Mucosa of gallbladder (tissue), 1 donor: ENCODE measurements at regions not wholly inside any gene's neighbourhood (a gene's known extent, or its start where the extent isn't known, plus 50 kb on each side); places are given as distances from the start of the nearest gene placed in this dataset.

Source experiments
- DNase-seq: peaks from one replicate; pipeline ENCODE4 v3.0.0-alpha.2; 2020; ENCODE audit warnings: low spot score
- donor health status: DM: no; HTN: no; CAD: no.

DNA sequence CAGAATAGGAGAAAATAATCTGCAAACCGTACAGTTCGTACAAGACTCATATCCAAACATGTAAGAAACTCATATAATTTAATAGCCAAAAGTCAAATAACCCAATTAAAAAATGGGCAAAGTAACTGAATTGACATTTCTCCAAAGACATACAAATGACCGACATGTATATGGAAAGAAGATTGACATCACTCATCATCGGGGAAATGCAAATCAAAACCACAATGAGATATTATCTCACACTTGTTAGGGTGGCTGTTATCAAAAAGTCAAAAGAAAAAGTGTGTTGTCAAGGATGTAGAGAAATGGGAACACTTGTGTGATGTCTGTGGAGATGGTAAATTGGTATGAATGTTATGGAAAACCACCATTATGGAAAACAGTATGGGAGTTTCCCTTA lies 70.5 kb upstream of the STXBP5 start:
- DNase-seq: no peak

DNA sequence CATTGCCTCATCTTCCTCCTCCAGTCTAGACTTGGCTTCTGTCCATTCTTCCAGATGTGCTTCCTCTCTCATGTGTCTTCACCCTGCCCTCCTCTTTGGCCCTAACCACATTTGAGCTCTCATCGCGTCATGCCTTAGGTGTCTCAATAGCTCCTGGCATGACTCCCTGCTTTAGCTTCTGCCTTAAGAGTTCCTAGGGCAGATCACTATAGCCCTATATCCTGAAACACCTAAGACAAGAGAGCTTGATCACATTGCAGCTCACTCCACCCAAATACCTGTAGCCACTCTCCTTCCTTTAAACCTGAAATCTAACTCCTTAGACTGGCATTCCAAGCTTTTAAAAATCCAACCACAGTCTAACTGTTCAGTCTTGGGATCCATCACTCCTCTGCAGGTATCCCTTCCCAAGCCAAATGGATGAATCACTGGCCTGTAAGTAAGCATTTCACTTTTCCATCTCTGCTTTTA lies 69.0 kb upstream of the STXBP5 start:
- no peak for DNase-seq

DNA sequence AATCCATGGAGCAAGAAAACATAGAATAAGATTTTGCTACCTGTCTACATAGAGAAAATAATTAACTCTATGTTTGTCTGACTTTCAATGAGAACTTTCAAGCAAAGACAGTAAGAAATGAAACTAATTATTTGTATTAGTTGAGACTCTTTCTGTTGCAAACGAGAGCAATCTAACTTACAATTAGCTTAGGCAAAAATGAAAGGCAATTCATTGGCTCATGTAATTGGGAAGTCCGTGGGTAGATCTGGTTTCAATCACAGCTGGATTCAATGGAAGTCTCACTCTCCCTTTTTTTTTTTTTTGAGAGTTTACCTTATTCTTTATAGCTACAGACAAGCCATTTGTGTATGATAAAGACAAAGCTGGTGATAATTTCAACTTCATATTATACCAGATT lies 68.2 kb upstream of the STXBP5 start:
- DNase-seq: no peak

DNA sequence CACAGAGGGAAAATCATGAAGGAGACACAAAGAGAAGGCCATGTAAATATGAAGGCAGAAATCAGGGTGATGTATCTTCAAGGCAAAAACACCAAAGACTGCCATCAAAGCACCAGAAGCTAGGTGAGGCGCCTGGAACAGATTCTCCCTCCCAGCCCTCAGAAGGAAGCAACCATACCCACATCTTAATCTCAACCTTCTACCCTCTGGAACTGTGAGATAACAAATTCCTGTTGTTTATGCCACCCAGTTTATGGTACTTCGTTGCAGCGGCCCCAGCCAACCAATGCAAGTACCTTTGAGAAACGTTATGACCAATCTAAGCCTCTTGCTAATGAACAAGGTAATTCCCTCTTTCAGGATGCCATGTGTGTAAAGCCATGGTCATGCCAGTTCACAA lies 66.2 kb upstream of the STXBP5 start:
- no peak for DNase-seq

DNA sequence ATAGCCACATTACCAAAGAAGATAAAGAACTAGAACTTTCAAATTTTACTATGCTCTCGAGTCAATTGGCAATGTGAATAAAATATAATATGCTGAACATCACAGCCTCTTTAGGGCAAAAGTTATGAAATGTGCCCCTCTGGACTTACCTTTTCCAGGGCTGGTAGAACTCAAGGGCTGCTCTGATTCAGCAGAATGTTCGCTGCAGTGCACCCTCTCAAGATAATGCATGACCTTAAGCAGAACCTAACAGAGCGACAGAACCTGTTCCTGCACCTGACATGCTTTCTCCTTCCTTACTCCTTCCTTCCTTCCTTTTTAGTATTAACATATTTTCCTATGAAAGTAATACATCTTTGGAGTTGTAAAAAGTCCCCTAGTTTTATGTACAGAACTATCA lies 65.4 kb upstream of the STXBP5 start:
- no peak for DNase-seq

DNA sequence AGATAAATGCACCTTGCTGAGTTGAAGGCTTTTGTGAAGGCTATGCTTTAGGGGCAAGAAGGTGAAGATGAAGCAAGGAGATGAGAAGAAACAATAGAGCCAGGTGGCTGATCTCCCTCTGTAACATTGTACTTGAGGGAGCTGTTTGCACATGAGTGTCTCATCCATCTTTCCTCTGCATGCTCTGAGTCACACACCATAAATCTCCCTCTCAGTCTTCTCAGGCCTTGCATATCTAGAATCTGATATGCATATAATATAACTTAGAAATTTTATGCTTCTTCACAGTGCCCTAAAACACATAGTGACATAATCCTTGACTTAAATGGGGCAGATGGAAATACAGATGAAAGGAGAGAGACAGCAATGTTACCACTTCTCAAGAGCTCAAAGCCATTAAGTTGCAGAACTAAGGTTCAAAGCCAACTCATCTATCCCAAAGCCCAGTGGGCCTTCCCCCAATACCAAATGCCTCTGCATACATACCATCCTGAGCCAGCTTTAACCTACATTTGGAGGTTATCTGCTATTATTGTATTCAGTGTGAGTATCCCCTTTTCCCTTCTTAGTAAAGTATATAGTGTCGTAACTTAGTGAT lies 62.4 kb upstream of the STXBP5 start:
- DNase-seq: no peak

DNA sequence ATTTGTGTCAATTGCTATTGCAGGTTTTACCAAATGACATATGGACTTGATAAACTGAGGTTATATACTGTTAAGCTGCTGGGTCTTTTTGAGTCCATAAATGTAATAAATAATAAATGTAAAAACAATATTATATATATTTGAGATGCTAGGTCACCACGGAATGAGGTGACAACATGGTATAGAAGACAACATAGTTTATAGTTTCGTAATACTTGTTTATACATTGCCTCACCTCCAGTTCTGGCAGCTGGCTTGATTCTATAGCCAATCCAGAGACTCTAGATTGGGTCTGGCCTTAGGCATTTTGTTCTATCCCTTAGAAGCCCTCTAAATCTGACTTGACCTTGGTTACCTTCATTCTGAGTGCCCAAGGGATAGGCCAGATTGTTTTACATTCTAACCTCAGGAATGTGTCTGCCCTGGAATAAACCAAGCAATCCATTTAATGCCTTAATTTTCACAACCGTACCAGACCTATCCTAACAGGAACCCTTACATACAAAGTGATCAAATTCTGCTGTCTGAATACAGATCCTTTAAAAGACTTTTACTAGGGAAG lies 61.5 kb upstream of the STXBP5 start:
- no peak for DNase-seq

DNA sequence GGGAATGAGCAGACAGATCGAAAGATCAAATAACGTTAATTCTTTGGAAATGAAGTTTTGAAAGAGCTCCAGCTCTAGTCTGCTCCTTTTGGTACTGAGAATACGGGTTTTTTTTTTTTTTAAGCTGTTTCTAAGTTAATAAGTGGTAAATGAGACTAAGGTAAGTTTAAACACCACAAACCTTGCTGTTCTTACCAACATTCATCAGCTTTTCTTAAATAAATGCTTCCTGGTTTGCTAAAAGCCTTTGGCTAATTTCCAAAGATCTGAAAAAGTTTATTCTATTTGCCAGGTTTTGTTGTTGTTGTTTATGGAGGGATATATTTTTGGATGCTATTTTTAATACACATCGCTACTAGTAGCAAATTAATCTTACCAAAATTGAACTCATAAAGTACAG lies 55.1 kb upstream of the STXBP5 start:
- DNase-seq: no peak

DNA sequence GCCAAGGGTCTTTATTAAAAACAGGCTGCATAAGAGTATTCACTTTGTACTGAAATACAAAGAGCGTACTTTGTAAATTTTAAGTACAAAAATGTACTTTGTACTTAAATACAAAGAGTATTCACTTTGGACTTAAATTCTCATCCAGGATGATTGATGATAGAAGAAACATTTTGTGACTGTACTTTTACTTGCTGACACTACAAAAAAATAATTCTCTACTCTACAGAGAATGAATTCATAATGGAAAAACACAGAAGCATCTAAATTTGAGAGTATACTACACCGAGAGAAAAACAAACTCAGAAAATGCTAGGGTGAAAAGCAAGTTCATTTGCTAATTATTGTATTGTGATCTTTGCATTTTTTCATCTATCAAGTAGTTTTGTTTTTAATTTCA lies 54.4 kb upstream of the STXBP5 start:
- no peak for DNase-seq

DNA sequence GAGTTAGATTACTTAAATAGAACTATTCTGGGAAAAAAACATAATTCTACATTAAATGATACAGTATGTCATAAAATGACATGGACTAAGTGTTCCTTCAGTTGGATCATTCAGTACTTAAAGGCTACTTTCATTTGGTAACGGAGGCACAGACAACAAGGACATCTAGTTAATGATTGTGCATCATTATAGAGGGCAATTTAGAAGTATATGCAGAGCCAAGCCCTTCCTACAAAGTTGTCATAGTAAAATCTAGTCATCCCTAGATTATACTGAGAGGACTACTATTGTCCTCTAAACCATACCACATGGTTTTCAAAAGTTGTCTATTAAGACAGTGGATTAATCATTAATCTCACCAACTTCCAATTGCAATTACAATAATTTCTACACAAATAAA lies 53.9 kb upstream of the STXBP5 start:
- no peak for DNase-seq
